ENCODE measurements at regions not wholly inside any gene's neighbourhood (a gene's known extent, or its start where the extent isn't known, plus 50 kb on each side); places are given as distances from the start of the nearest gene placed in this dataset.

DNA sequence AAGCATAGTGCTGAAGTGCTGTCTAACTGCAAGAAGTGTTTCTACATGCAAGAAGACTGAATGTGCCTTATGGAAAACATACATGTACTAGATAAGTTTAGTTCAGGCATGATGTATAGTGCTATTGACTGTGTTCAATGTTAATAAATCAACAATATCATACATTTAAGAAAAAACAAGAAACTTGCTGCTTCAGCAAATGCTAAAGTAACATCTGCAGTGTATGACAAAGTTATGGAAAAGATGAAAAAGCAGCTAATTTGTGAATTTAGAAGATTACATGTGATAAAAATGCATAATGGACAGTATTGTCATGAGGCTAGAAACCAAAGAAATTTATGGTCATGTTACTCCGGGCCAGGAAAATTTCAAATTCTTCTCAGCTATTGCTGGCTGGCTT is 174.9 kb upstream of the SPTLC3 start (continued):
- TF ChIP-seq, protein P1, sequence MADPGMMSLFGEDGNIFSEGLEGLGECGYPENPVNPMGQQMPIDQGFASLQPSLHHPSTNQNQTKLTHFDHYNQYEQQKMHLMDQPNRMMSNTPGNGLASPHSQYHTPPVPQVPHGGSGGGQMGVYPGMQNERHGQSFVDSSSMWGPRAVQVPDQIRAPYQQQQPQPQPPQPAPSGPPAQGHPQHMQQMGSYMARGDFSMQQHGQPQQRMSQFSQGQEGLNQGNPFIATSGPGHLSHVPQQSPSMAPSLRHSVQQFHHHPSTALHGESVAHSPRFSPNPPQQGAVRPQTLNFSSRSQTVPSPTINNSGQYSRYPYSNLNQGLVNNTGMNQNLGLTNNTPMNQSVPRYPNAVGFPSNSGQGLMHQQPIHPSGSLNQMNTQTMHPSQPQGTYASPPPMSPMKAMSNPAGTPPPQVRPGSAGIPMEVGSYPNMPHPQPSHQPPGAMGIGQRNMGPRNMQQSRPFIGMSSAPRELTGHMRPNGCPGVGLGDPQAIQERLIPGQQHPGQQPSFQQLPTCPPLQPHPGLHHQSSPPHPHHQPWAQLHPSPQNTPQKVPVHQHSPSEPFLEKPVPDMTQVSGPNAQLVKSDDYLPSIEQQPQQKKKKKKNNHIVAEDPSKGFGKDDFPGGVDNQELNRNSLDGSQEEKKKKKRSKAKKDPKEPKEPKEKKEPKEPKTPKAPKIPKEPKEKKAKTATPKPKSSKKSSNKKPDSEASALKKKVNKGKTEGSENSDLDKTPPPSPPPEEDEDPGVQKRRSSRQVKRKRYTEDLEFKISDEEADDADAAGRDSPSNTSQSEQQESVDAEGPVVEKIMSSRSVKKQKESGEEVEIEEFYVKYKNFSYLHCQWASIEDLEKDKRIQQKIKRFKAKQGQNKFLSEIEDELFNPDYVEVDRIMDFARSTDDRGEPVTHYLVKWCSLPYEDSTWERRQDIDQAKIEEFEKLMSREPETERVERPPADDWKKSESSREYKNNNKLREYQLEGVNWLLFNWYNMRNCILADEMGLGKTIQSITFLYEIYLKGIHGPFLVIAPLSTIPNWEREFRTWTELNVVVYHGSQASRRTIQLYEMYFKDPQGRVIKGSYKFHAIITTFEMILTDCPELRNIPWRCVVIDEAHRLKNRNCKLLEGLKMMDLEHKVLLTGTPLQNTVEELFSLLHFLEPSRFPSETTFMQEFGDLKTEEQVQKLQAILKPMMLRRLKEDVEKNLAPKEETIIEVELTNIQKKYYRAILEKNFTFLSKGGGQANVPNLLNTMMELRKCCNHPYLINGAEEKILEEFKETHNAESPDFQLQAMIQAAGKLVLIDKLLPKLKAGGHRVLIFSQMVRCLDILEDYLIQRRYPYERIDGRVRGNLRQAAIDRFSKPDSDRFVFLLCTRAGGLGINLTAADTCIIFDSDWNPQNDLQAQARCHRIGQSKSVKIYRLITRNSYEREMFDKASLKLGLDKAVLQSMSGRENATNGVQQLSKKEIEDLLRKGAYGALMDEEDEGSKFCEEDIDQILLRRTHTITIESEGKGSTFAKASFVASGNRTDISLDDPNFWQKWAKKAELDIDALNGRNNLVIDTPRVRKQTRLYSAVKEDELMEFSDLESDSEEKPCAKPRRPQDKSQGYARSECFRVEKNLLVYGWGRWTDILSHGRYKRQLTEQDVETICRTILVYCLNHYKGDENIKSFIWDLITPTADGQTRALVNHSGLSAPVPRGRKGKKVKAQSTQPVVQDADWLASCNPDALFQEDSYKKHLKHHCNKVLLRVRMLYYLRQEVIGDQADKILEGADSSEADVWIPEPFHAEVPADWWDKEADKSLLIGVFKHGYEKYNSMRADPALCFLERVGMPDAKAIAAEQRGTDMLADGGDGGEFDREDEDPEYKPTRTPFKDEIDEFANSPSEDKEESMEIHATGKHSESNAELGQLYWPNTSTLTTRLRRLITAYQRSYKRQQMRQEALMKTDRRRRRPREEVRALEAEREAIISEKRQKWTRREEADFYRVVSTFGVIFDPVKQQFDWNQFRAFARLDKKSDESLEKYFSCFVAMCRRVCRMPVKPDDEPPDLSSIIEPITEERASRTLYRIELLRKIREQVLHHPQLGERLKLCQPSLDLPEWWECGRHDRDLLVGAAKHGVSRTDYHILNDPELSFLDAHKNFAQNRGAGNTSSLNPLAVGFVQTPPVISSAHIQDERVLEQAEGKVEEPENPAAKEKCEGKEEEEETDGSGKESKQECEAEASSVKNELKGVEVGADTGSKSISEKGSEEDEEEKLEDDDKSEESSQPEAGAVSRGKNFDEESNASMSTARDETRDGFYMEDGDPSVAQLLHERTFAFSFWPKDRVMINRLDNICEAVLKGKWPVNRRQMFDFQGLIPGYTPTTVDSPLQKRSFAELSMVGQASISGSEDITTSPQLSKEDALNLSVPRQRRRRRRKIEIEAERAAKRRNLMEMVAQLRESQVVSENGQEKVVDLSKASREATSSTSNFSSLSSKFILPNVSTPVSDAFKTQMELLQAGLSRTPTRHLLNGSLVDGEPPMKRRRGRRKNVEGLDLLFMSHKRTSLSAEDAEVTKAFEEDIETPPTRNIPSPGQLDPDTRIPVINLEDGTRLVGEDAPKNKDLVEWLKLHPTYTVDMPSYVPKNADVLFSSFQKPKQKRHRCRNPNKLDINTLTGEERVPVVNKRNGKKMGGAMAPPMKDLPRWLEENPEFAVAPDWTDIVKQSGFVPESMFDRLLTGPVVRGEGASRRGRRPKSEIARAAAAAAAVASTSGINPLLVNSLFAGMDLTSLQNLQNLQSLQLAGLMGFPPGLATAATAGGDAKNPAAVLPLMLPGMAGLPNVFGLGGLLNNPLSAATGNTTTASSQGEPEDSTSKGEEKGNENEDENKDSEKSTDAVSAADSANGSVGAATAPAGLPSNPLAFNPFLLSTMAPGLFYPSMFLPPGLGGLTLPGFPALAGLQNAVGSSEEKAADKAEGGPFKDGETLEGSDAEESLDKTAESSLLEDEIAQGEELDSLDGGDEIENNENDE (IDR thresholded peaks at IDR 0.05; ENCODE audit: insufficient replicate concordance, low read length) = no peak
- TF ChIP-seq EZH2 (IDR thresholded peaks at IDR 0.05; ENCODE audit: low read depth, low read length, severe bottlenecking) (no peak), SAP30 (IDR thresholded peaks at IDR 0.05; ENCODE audit: insufficient read depth, insufficient replicate concordance, low read length) (no peak), CHD2 (IDR thresholded peaks at IDR 0.05; ENCODE audit: low read length) (no peak), BACH1 (IDR thresholded peaks at IDR 0.05; ENCODE audit: low read length) (no peak), SP2 (IDR thresholded peaks at IDR 0.05; ENCODE audit: low read length) (no peak), TAF7 (optimal IDR thresholded peaks at IDR 0.05; ENCODE audit: borderline replicate concordance, low read depth, low read length) (no peak), TEAD4 (IDR thresholded peaks at IDR 0.05; ENCODE audit: low read depth, low read length) (no peak), BCL11A (IDR thresholded peaks at IDR 0.05; ENCODE audit: low read depth in 2 of 2, low read length in 2 of 2) (no peak)
- TF ChIP-seq, protein P2, sequence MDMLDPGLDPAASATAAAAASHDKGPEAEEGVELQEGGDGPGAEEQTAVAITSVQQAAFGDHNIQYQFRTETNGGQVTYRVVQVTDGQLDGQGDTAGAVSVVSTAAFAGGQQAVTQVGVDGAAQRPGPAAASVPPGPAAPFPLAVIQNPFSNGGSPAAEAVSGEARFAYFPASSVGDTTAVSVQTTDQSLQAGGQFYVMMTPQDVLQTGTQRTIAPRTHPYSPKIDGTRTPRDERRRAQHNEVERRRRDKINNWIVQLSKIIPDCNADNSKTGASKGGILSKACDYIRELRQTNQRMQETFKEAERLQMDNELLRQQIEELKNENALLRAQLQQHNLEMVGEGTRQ (IDR thresholded peaks at IDR 0.05; ENCODE audit: low read length) = no peak
- TF ChIP-seq, protein P3, sequence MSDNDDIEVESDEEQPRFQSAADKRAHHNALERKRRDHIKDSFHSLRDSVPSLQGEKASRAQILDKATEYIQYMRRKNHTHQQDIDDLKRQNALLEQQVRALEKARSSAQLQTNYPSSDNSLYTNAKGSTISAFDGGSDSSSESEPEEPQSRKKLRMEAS (IDR thresholded peaks at IDR 0.05) = no peak

Measured in H1 (cell line).